ENCODE measurements at regions not wholly inside any gene's neighbourhood (a gene's known extent, or its start where the extent isn't known, plus 50 kb on each side); places are given as distances from the start of the nearest gene placed in this dataset.

- TF ChIP-seq, protein P1, sequence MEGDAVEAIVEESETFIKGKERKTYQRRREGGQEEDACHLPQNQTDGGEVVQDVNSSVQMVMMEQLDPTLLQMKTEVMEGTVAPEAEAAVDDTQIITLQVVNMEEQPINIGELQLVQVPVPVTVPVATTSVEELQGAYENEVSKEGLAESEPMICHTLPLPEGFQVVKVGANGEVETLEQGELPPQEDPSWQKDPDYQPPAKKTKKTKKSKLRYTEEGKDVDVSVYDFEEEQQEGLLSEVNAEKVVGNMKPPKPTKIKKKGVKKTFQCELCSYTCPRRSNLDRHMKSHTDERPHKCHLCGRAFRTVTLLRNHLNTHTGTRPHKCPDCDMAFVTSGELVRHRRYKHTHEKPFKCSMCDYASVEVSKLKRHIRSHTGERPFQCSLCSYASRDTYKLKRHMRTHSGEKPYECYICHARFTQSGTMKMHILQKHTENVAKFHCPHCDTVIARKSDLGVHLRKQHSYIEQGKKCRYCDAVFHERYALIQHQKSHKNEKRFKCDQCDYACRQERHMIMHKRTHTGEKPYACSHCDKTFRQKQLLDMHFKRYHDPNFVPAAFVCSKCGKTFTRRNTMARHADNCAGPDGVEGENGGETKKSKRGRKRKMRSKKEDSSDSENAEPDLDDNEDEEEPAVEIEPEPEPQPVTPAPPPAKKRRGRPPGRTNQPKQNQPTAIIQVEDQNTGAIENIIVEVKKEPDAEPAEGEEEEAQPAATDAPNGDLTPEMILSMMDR (IDR thresholded peaks at IDR 0.05; ENCODE audit: borderline replicate concordance, extremely low read depth, low read length, poor library complexity, severe bottlenecking): no peak
- no peak for TF ChIP-seq EZH2 (IDR thresholded peaks at IDR 0.05; ENCODE audit: borderline replicate concordance, low read depth, low read length, severe bottlenecking)
Observed at GRCh38 chr6:22142856-22143255, 154.0 kb downstream of the PRL start.
